ENCODE measurements at regions not wholly inside any gene's neighbourhood (a gene's known extent, or its start where the extent isn't known, plus 50 kb on each side); places are given as distances from the start of the nearest gene placed in this dataset.
A peak's percentile ranks its signal among the peaks of the same experiment; 100 is the strongest.

DNA sequence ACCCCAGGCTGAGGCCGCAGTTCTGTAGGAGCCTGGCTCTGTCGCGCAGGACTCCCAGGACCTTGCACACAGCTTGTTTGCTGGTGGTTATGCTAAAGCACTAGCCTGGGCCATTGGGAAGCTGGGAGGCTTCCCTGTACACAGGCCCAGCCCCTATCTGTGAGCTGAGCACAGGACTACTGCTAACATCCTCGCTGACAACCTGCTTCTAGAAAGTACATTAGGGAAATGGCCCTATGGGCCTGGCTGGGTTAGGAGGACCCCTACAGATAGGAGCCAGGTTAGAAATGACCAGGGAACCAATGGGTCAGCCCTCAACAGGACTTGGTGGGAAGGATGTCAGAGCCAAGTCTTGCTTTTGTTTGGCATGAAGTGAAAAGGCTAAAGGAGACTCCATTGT, 219.4 kb upstream of the LNX1 start:
- TF ChIP-seq, protein P1, sequence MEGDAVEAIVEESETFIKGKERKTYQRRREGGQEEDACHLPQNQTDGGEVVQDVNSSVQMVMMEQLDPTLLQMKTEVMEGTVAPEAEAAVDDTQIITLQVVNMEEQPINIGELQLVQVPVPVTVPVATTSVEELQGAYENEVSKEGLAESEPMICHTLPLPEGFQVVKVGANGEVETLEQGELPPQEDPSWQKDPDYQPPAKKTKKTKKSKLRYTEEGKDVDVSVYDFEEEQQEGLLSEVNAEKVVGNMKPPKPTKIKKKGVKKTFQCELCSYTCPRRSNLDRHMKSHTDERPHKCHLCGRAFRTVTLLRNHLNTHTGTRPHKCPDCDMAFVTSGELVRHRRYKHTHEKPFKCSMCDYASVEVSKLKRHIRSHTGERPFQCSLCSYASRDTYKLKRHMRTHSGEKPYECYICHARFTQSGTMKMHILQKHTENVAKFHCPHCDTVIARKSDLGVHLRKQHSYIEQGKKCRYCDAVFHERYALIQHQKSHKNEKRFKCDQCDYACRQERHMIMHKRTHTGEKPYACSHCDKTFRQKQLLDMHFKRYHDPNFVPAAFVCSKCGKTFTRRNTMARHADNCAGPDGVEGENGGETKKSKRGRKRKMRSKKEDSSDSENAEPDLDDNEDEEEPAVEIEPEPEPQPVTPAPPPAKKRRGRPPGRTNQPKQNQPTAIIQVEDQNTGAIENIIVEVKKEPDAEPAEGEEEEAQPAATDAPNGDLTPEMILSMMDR (IDR thresholded peaks at IDR 0.05): no peak
- no peak for TF ChIP-seq POLR2A (IDR thresholded peaks at IDR 0.05)
- Histone ChIP-seq H3K4me3 (replicated peaks in 1 of 3) (no peak overlapping the region), H3K27ac (no peak overlapping the region), H3K9me3 (no peaks in the 10 kb centered on the region), H3K36me3 (no peaks in the 10 kb centered on the region), H3K4me1 (peaks cover 3 to 4% of the 10 kb centered on the region in 2 donors), H3K27me3 (no peaks in the 10 kb centered on the region)
- no peak for DNase-seq
- WGBS, 2 donors: 93 to 100% methylated on average over 1 to 2 of the region's 4 CpGs
- intact Hi-C loops (cut with DNase I): no loop called here

DNA sequence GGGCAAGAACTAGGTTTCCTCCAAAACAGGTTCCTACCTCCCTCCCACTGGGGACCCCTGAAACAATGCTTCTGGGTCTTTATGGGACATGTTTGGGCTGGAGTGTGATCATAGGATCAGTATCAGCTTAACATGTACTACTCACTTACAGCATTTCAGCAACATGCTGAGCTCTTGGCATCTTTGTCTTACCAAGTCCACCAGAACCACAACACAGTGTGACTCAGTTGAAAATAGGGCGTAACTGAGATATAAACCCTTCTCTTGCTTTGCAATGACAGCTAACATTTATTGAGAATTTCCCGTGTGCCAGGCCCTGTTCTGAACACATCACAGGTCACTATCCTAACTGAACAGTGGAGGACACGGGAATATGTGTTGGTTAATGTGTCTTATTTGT, 218.5 kb upstream of the LNX1 start:
- H3K27ac ChIP-seq: no peak overlapping the region
- H3K27me3 ChIP-seq: no peaks in the 10 kb centered on the region
- no peak for DNase-seq
- no peaks in the 10 kb centered on the region for H3K9me3 ChIP-seq
- no peak overlapping the region for H3K4me3 ChIP-seq (replicated peaks in 1 of 3)
- WGBS, 2 donors: 93 to 97% methylated on average over 3 of the region's 3 CpGs
- peaks cover 3 to 4% of the 10 kb centered on the region in 2 donors for H3K4me1 ChIP-seq
- intact Hi-C loops (cut with DNase I): no loop called here
- no peaks in the 10 kb centered on the region for H3K36me3 ChIP-seq
- no peak for TF ChIP-seq POLR2A (IDR thresholded peaks at IDR 0.05)
- TF ChIP-seq, protein P1 (IDR thresholded peaks at IDR 0.05): no peak

DNA sequence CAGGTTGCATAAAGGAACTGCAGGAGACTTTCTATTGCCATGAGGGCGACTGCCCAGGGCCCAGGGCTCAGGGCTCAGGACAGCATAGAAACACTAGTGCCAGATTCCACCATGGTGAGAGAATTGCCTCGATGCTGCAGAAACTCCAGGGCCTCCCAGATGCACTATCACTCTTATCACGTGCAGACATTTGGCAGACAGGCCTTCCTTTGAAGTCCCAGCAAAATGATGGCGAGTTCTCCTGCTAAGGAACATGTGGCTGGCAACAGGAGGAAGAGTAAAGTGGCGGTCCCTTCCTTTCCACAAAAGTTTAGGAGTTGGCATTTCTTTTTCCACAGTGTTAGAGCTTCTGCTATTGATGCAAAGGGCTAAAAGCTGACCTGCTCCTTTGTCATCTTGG, 214.0 kb upstream of the LNX1 start:
- no peaks in the 10 kb centered on the region for H3K36me3 ChIP-seq
- H3K27me3 ChIP-seq: no peaks in the 10 kb centered on the region
- no peak for DNase-seq
- H3K4me1 ChIP-seq: peaks cover under 1 to 3% of the 10 kb centered on the region in 2 donors
- no peak overlapping the region for H3K4me3 ChIP-seq (replicated peaks in 1 of 3)
- H3K27ac ChIP-seq: no peak overlapping the region
- intact Hi-C loops (cut with DNase I): no loop called here
- no peak for TF ChIP-seq POLR2A (IDR thresholded peaks at IDR 0.05)
- TF ChIP-seq, protein P1 (IDR thresholded peaks at IDR 0.05): no peak
- 82 to 83% methylated on average over 4 to 5 of the region's 5 CpGs for WGBS, 2 donors
- H3K9me3 ChIP-seq: no peaks in the 10 kb centered on the region

DNA sequence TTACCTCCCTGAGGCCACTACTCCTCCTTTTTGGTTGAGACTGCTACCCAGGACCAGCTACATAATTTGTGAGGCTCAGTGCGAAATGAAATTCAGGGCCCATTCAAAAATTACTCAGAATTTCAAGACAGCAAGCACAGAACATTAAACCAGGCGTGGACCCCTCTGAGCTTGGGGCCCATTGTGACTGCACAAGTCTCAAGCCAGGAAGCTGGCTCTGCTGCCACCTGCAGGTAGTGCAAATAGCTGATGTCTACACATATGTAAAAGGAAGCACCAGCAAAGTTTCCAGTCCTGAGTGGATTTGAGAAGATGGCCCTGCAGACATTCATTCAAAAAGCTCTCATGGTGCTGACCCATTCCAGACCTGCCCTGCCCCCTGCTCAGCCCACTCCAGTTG, 213.4 kb upstream of the LNX1 start:
- H3K36me3 ChIP-seq: no peaks in the 10 kb centered on the region
- no peaks in the 10 kb centered on the region for H3K9me3 ChIP-seq
- H3K4me1 ChIP-seq: peaks cover 0 to 3% of the 10 kb centered on the region in 2 donors
- DNase-seq: peak; percentile 19 to 20
- TF ChIP-seq, protein P1 (IDR thresholded peaks at IDR 0.05): peak in 1 of 6 experiments; percentile 12
- no peak for TF ChIP-seq POLR2A (IDR thresholded peaks at IDR 0.05)
- no peaks in the 10 kb centered on the region for H3K27me3 ChIP-seq
- no peak overlapping the region for H3K27ac ChIP-seq
- intact Hi-C loops (cut with DNase I): no loop called here
- no peak overlapping the region for H3K4me3 ChIP-seq (replicated peaks in 1 of 3)
- 44 to 45% methylated on average over 2 of the region's 2 CpGs for WGBS, 2 donors

DNA sequence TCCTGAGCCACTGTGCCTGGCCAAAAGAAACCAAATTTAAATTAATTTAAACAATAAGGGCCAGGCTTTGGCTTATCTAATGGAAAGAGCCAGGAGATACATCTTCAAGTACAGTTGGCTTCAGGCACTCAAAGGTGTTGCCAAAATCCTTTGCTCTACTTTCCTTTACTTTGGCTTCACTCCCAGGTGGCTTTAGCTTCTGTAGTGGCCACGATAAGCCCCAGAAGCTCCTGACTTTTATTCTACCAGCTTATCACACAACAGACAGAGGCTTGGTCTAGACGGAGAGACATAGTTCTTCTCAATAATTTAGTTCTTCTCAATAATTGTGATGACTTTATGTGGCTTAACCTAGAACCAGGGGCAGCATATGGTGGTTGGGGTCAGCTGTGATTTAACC, 211.2 kb upstream of the LNX1 start:
- peaks cover 3 to 5% of the 10 kb centered on the region in 2 donors for H3K4me1 ChIP-seq
- peak in 1 of 2 donors; percentile 4 for DNase-seq
- 49 to 55% methylated on average over 2 of the region's 2 CpGs for WGBS, 2 donors
- no peaks in the 10 kb centered on the region for H3K9me3 ChIP-seq
- TF ChIP-seq POLR2A (IDR thresholded peaks at IDR 0.05): no peak
- TF ChIP-seq, protein P1 (IDR thresholded peaks at IDR 0.05): no peak
- intact Hi-C loops (cut with DNase I): no loop called here
- H3K27ac ChIP-seq: no peak overlapping the region
- H3K27me3 ChIP-seq: no peaks in the 10 kb centered on the region
- no peaks in the 10 kb centered on the region for H3K36me3 ChIP-seq
- H3K4me3 ChIP-seq (replicated peaks in 1 of 3): no peak overlapping the region
